T-cell (primary cell): ENCODE measurements at regions not wholly inside any gene's neighbourhood (a gene's known extent, or its start where the extent isn't known, plus 50 kb on each side); places are given as distances from the start of the nearest gene placed in this dataset.
"Not testable (repeated sequence)": the region's sequence is repeated elsewhere in the genome, so short reads cannot be mapped to it uniquely, and the experiment has no call there.

Experiments used
- ATAC-seq, 4 experiments: fragments of 200-7000 bp in 3 of 4; fragments of 150-1000 bp in 1 of 4; cut with Tn5 transposase; replicated peaks in 1 of 4; 1 replicate in 3 of 4; 2 replicates in 1 of 4; pipeline ENCODE4 v1.10.0; 2021; ENCODE audit warnings: moderate library complexity in 3 of 4, mild to moderate bottlenecking in 2 of 4, moderate number of reproducible peaks in 1 of 4
- CTCF ChIA-PET, 2 donors: fragments of 300-600 bp; sonication (Branson Sonifier 250); formaldehyde crosslinking; loops; one replicate each; lab custom pipeline; 2022; ENCODE audit warnings: antibody characterized with exemption in 2 of 2; lab: Charles Lee
- POLR2A ChIA-PET, 2 donors: fragments of 300-600 bp; sonication (Branson Sonifier 250); formaldehyde crosslinking; loops; one replicate each; lab custom pipeline; 2022; ENCODE audit warnings: antibody characterized with exemption in 2 of 2; lab: Charles Lee
- DNase-seq, 35 experiments: peaks; one replicate each; pipeline versions ENCODE4 v3.0.0 to v3.0.0-alpha.2; 2013 to 2023
- H3K27ac ChIP-seq: one replicate; pipeline ENCODE4 v1.5.1; 2013; ENCODE audit warnings: low read length
- H3K27me3 ChIP-seq, 2 experiments: replicated peaks in 1 of 2; 1 replicate in 1 of 2; 2 replicates in 1 of 2; pipeline versions ENCODE4 v1.6.1 to v1.7.0; 2013; ENCODE audit warnings: low read length in 1 of 2, mixed read lengths in 1 of 2; ENCODE audit not compliant: control insufficient read depth in 2 of 2, insufficient read depth in 2 of 2; ENCODE audit errors: extremely low read depth in 1 of 2
- H3K36me3 ChIP-seq, 2 donors: 1 replicate in 1 of 2; 2 replicates in 1 of 2; pipeline versions ENCODE4 v1.6.1 to v1.7.0; 2013; ENCODE audit warnings: low read length in 1 of 2; ENCODE audit not compliant: control insufficient read depth in 2 of 2, insufficient read depth in 1 of 2; ENCODE audit errors: extremely low read depth in 1 of 2
- H3K4me1 ChIP-seq, 2 experiments: 1 replicate in 1 of 2; 2 replicates in 1 of 2; pipeline versions ENCODE4 v1.6.1 to v1.7.0; 2013; ENCODE audit warnings: low read length in 2 of 2, mixed read lengths in 1 of 2; ENCODE audit not compliant: insufficient read depth in 2 of 2, control insufficient read depth in 1 of 2; ENCODE audit errors: extremely low read depth in 1 of 2
- H3K4me3 ChIP-seq, 2 donors: 1 replicate in 1 of 2; 2 replicates in 1 of 2; pipeline versions ENCODE4 v1.5.1 to v1.7.0; 2013; ENCODE audit warnings: mild to moderate bottlenecking in 2 of 2, low read length in 1 of 2, moderate library complexity in 1 of 2; ENCODE audit not compliant: control insufficient read depth in 1 of 2; ENCODE audit errors: extremely low read depth in 1 of 2
- H3K9me3 ChIP-seq: 2 replicates; pipeline ENCODE4 v1.7.0; 2013
- H3K27ac Mint-ChIP-seq, 2 donors: one replicate each; pipeline ENCODE4 v1.8.0; 2020 to 2021; ENCODE audit warnings: mild to moderate bottlenecking in 2 of 2, mixed read lengths in 2 of 2
- H3K27me3 Mint-ChIP-seq, 2 donors: one replicate each; pipeline ENCODE4 v1.8.0; 2021 to 2022; ENCODE audit warnings: mixed read lengths in 2 of 2
- H3K36me3 Mint-ChIP-seq: one replicate; pipeline ENCODE4 v1.8.0; 2021; ENCODE audit warnings: mixed read lengths
- H3K4me1 Mint-ChIP-seq, 3 donors: one replicate each; pipeline ENCODE4 v1.8.0; 2020 to 2022; ENCODE audit warnings: mixed read lengths in 3 of 3, mild to moderate bottlenecking in 1 of 3
- H3K4me3 Mint-ChIP-seq, 3 donors: one replicate each; pipeline ENCODE4 v1.8.0; 2020 to 2022; ENCODE audit warnings: mild to moderate bottlenecking in 3 of 3, mixed read lengths in 3 of 3, moderate library complexity in 3 of 3
- H3K9me3 Mint-ChIP-seq, 3 donors: one replicate each; pipeline ENCODE4 v1.8.0; 2020 to 2022; ENCODE audit warnings: mixed read lengths in 3 of 3
- WGBS: methylation state at CpG from one replicate; pipeline ENCODE4 v1.1.5; 2013; ENCODE audit warnings: missing lambda C conversion rate; ENCODE audit not compliant: insufficient coverage; 5-methylcytosine and 5-hydroxymethylcytosine counted together

DNA sequence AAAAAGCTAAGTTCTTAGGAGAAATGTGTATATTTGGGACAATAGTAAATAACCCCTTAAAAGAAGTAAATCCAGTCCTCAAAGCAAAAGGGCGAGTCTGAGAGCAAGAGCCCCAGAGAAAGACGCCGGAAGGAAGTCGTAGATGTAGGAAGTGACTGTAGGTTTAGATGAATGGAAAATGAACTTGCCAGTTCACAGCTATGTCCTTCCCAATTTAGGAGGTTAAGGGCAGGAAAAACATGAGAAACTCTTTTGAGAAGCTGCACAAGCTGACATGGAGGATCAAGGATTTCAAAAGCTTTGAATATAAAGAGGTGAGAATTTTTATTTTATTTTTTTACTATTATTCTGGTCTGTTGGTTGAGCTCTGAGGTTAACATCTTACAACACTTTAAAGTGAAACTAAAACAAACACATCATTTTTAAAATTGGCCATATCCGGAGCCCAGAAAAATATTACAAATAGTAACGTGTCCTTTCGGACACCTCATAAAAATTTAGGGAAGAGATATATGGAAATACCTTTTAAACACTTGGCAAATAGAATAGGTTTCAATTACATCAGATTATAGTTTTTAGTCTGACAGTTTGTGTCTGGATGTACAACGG is 1178.6 kb downstream of the MRPL39 start:
- Mint-ChIP-seq H3K4me3 (peak overlapping the region; percentile 77 to 88 (median 85)), H3K4me1 (peaks cover 0 to 14% (median 14%) of the 10 kb centered on the region in 3 donors), H3K27ac (peak overlapping the region; percentile 41 to 87), H3K9me3 (peaks cover 0 to 3% (median 3%) of the 10 kb centered on the region in 3 donors), H3K27me3 (no peaks in the 10 kb centered on the region), H3K36me3 (no peaks in the 10 kb centered on the region)
- ChIA-PET CTCF (no interaction called here), POLR2A (no interaction called here)
- Histone ChIP-seq H3K27ac (no peak overlapping the region), H3K36me3 (no peaks in the 10 kb centered on the region), H3K4me1 (no peaks in the 10 kb centered on the region), H3K9me3 (no peaks in the 10 kb centered on the region), H3K27me3 (no peaks in the 10 kb centered on the region), H3K4me3 (peak overlapping the region in 1 of 2 donors; percentile 43)
- DNase-seq (peak in 8 of 35 experiments; percentile 0 to 39 (median 5)), ATAC-seq (peak in 2 of 4 experiments; percentile 64 to 69)
- WGBS, result no CpG with 5 or more reads among the region's 8 CpGs

DNA sequence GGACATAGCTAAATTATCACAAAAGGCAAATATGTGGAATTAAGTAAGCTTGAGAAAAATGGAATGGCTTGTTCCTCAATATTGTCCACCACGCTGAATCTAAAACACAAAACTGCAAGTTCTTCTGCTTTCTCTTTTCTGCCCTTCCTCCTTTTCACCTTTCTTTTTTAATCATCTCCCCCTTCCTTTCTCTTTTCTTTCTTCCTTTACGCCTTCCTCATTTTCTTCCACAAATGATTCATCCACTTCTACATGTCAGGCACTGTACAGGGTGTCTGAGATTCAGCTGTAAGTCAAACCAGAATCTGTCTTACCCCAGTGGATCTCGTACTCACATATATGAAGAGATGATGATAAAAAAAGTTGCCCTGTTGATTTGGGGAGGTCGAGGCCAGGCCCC is 1182.5 kb downstream of the MRPL39 start:
- ATAC-seq (no peak), DNase-seq (no peak)
- Mint-ChIP-seq H3K4me3 (no peak overlapping the region), H3K4me1 (peaks cover 0 to 8% (median 8%) of the 10 kb centered on the region in 3 donors), H3K27me3 (no peaks in the 10 kb centered on the region), H3K9me3 (peaks cover 4 to 19% (median 5%) of the 10 kb centered on the region in 3 donors), H3K27ac (no peak overlapping the region), H3K36me3 (no peaks in the 10 kb centered on the region)
- no peak overlapping the region for H3K27ac ChIP-seq
- 100% methylated on average over 1 of the region's 4 CpGs for WGBS
- H3K4me1 ChIP-seq, result no peaks in the 10 kb centered on the region
- no peaks in the 10 kb centered on the region for H3K27me3 ChIP-seq
- CTCF ChIA-PET, result no interaction called here
- H3K4me3 ChIP-seq, result no peak overlapping the region
- peaks cover 2% of the 10 kb centered on the region for H3K9me3 ChIP-seq
- no peaks in the 10 kb centered on the region for H3K36me3 ChIP-seq
- POLR2A ChIA-PET, result no interaction called here

DNA sequence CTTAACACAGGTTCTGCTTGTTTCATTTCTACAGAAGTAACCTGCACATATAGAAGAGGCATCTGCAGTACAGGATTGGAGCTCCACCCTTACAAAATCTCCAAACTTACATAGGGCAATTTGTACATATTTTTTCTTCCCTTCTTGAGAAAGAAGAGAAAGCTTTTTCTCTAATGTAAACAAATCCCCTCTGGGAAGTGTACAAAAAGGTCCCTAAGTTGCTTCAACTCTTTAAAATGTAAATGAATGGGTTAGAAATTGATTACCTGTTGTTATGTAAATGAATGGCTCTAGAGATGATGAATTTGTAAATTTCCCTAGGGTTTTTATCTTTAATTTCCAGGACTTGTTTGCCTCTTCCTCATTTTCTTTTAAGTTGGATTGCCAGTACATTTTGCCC is 1183.7 kb downstream of the MRPL39 start:
- ATAC-seq (no peak), DNase-seq (no peak)
- no peak overlapping the region for H3K27ac ChIP-seq
- no peak overlapping the region for H3K27ac Mint-ChIP-seq
- no peaks in the 10 kb centered on the region for H3K27me3 ChIP-seq
- no peaks in the 10 kb centered on the region for H3K27me3 Mint-ChIP-seq
- no peak overlapping the region for H3K4me3 Mint-ChIP-seq
- H3K4me1 ChIP-seq, result no peaks in the 10 kb centered on the region
- no peaks in the 10 kb centered on the region for H3K36me3 Mint-ChIP-seq
- H3K4me1 Mint-ChIP-seq, result peaks cover 0 to 5% (median 4%) of the 10 kb centered on the region in 3 donors
- ChIA-PET POLR2A (interaction anchor here in 1 of 2 donors (0.6 kb wide), 1 partner anchor 53 kb away, joined by 5 read pairs; no protein-coding TSS in a partner anchor), CTCF (no interaction called here)
- H3K4me3 ChIP-seq, result no peak overlapping the region
- no peaks in the 10 kb centered on the region for H3K36me3 ChIP-seq
- peaks cover 9 to 26% (median 12%) of the 10 kb centered on the region in 3 donors for H3K9me3 Mint-ChIP-seq
- H3K9me3 ChIP-seq, result peaks cover 2% of the 10 kb centered on the region

DNA sequence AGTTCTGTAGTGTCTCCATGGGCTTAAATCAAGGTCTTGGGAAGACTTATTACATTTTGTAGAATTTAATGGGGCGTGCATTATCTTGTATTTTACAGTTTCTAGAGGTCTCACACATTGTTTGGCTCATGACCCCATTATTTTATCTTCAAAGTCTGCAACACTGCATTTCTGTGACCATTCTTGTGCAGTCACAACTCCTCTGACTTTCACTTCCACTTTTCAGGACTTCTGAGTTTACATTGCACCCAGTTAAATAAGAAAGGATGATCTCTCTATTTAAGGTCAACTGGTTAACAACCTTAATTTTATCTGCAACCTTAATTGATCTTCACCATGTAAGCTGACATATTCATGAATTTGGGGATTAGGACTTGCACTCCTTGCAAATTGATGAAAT is 1186.6 kb downstream of the MRPL39 start:
- ATAC-seq, result no peak
- ChIA-PET POLR2A (no interaction called here), CTCF (no interaction called here)
- Mint-ChIP-seq H3K36me3 (no peaks in the 10 kb centered on the region), H3K4me3 (no peak overlapping the region), H3K4me1 (no peaks in the 10 kb centered on the region), H3K9me3 (peaks cover 11 to 35% (median 16%) of the 10 kb centered on the region in 3 donors), H3K27me3 (no peaks in the 10 kb centered on the region), H3K27ac (no peak overlapping the region)
- no CpG with 5 or more reads among the region's 1 CpG for WGBS
- Histone ChIP-seq H3K9me3 (peaks cover 2% of the 10 kb centered on the region), H3K36me3 (no peaks in the 10 kb centered on the region), H3K4me1 (no peaks in the 10 kb centered on the region), H3K4me3 (no peak overlapping the region), H3K27me3 (no peaks in the 10 kb centered on the region), H3K27ac (no peak overlapping the region)
- no peak for DNase-seq

DNA sequence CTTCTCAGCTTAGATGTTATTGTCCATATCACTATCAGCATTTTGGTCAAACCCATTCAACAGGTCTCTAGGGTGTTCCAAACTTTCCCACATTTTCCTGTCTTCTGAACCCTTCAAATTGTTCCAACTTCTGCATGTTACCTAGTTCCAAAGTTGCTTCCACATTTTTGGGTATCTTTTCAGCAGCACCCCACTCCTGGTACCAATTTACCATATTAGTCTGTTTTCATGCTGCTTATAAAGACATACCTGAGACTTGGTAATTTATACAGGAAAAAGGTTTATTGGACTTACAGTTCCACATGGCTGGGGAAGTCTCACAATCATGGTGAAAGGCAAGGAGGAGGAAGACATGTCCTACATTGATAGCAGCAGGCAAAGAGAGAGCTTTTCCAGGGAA is 1187.6 kb downstream of the MRPL39 start:
- H3K4me1 ChIP-seq, H3K27ac ChIP-seq, DNase-seq, H3K27me3 ChIP-seq, H3K36me3 ChIP-seq, H3K27me3 Mint-ChIP-seq, H3K27ac Mint-ChIP-seq, H3K4me1 Mint-ChIP-seq, H3K9me3 ChIP-seq, CTCF ChIA-PET, POLR2A ChIA-PET, ATAC-seq, H3K4me3 ChIP-seq, H3K4me3 Mint-ChIP-seq, H3K36me3 Mint-ChIP-seq: not testable (repeated sequence)
- H3K9me3 Mint-ChIP-seq, result peaks cover 11 to 35% (median 16%) of the 10 kb centered on the region in 3 donors

DNA sequence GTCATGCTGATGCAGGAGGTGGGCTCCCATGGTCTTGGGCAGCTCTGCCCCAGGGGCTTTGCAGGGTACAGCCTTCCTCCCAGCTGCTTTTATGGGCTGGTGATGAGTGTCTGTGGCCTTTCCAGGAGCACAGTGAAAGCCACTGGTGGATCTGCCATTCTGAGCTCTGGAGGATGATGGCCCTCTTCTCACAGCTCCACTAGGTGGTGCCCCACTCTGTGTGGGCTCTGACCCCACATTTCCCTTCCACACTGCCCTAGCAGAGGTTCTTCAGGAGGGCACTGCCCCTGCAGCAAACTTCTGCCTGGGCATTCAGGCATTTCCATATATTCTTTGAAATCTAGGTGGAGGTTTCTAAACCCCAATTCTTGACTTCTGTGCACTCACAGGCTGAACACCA is 1188.6 kb downstream of the MRPL39 start:
- Histone ChIP-seq H3K4me3 (no peak overlapping the region), H3K36me3 (no peaks in the 10 kb centered on the region), H3K4me1 (no peaks in the 10 kb centered on the region), H3K27ac (no peak overlapping the region), H3K27me3 (no peaks in the 10 kb centered on the region), H3K9me3 (peaks cover 2% of the 10 kb centered on the region)
- ATAC-seq, result no peak
- ChIA-PET POLR2A (no interaction called here), CTCF (no interaction called here)
- no peaks in the 10 kb centered on the region for H3K4me1 Mint-ChIP-seq
- H3K4me3 Mint-ChIP-seq, result no peak overlapping the region
- no peak overlapping the region for H3K27ac Mint-ChIP-seq
- peaks cover 11 to 35% (median 16%) of the 10 kb centered on the region in 3 donors for H3K9me3 Mint-ChIP-seq
- DNase-seq, result no peak
- no peaks in the 10 kb centered on the region for H3K27me3 Mint-ChIP-seq
- H3K36me3 Mint-ChIP-seq, result no peaks in the 10 kb centered on the region

DNA sequence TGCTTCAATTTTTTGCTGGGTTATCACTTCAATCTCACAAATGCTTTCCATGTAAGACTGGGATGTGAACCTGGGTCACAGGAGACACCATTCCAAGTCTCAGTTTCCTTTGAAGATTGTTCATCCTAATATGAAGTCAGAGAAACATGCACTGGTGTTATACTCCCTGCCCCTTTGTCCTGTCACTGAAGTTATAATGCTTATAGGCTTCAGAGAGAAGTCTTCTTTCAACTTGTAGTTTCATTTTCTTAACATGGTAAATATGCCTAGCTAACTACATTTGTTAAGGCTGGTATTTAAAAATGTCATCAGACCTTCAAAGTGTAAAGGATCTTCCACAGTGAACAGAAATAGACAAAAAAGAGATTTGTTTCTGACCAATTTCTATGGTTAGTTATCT is 1195.9 kb downstream of the MRPL39 start:
- Mint-ChIP-seq H3K27me3 (no peaks in the 10 kb centered on the region), H3K4me3 (no peak overlapping the region), H3K36me3 (no peaks in the 10 kb centered on the region), H3K4me1 (no peaks in the 10 kb centered on the region), H3K9me3 (no peaks in the 10 kb centered on the region), H3K27ac (no peak overlapping the region)
- H3K36me3 ChIP-seq, result no peaks in the 10 kb centered on the region
- ChIA-PET POLR2A (no interaction called here), CTCF (no interaction called here)
- H3K4me1 ChIP-seq, result no peaks in the 10 kb centered on the region
- no peak overlapping the region for H3K27ac ChIP-seq
- DNase-seq, result no peak
- ATAC-seq, result no peak
- no peaks in the 10 kb centered on the region for H3K27me3 ChIP-seq
- no peaks in the 10 kb centered on the region for H3K9me3 ChIP-seq
- H3K4me3 ChIP-seq, result no peak overlapping the region
